ENCODE measurements at regions not wholly inside any gene's neighbourhood (a gene's known extent, or its start where the extent isn't known, plus 50 kb on each side); places are given as distances from the start of the nearest gene placed in this dataset.

DNA sequence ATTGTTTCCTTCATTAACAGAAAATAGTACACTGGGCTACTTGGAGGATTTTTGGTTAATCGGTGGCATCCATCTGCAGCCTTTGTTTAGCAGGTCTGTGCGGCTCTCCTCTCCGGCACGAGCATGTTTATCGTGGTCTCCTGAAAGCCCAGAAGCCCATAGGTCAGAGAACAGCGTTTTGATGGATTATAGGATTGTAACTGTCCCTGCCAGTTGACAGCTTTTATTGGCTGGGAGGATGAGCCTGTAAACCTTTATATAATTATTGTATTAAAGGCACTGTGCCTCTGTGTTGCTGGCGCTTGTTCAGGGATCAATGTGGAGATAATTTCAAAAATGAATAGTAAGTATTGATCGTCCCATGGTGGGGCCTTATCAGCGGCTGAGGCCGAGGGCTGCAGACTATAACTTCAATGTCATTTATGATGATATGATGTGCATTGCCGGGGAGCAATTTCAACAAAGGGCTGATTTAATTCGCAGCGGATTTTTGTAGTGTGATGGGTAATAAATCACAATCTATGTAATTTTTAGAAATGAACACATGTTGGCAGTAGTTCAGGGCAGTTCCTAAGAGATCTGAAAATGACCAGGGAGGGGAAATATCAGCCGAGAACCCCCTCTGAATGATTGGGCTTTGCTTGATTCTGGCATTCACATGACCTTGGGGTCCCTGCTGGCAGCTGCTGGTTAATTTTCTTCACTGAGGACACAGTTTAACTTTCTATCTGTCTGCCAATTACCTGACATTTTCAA is 736.1 kb downstream of the GALR1 start:
- no peak for TF ChIP-seq POLR2A (IDR thresholded peaks at IDR 0.05; ENCODE audit: low read length)
- TF ChIP-seq GATA1 (IDR thresholded peaks at IDR 0.05; ENCODE audit: low read depth, low read length), result no peak

Data from erythroblast (primary cell).